ENCODE measurements at regions not wholly inside any gene's neighbourhood (a gene's known extent, or its start where the extent isn't known, plus 50 kb on each side); places are given as distances from the start of the nearest gene placed in this dataset.

GRCh38 chr11:112620621-112621394, 340.4 kb upstream of the NCAM1 start:
- TF ChIP-seq, protein P1, sequence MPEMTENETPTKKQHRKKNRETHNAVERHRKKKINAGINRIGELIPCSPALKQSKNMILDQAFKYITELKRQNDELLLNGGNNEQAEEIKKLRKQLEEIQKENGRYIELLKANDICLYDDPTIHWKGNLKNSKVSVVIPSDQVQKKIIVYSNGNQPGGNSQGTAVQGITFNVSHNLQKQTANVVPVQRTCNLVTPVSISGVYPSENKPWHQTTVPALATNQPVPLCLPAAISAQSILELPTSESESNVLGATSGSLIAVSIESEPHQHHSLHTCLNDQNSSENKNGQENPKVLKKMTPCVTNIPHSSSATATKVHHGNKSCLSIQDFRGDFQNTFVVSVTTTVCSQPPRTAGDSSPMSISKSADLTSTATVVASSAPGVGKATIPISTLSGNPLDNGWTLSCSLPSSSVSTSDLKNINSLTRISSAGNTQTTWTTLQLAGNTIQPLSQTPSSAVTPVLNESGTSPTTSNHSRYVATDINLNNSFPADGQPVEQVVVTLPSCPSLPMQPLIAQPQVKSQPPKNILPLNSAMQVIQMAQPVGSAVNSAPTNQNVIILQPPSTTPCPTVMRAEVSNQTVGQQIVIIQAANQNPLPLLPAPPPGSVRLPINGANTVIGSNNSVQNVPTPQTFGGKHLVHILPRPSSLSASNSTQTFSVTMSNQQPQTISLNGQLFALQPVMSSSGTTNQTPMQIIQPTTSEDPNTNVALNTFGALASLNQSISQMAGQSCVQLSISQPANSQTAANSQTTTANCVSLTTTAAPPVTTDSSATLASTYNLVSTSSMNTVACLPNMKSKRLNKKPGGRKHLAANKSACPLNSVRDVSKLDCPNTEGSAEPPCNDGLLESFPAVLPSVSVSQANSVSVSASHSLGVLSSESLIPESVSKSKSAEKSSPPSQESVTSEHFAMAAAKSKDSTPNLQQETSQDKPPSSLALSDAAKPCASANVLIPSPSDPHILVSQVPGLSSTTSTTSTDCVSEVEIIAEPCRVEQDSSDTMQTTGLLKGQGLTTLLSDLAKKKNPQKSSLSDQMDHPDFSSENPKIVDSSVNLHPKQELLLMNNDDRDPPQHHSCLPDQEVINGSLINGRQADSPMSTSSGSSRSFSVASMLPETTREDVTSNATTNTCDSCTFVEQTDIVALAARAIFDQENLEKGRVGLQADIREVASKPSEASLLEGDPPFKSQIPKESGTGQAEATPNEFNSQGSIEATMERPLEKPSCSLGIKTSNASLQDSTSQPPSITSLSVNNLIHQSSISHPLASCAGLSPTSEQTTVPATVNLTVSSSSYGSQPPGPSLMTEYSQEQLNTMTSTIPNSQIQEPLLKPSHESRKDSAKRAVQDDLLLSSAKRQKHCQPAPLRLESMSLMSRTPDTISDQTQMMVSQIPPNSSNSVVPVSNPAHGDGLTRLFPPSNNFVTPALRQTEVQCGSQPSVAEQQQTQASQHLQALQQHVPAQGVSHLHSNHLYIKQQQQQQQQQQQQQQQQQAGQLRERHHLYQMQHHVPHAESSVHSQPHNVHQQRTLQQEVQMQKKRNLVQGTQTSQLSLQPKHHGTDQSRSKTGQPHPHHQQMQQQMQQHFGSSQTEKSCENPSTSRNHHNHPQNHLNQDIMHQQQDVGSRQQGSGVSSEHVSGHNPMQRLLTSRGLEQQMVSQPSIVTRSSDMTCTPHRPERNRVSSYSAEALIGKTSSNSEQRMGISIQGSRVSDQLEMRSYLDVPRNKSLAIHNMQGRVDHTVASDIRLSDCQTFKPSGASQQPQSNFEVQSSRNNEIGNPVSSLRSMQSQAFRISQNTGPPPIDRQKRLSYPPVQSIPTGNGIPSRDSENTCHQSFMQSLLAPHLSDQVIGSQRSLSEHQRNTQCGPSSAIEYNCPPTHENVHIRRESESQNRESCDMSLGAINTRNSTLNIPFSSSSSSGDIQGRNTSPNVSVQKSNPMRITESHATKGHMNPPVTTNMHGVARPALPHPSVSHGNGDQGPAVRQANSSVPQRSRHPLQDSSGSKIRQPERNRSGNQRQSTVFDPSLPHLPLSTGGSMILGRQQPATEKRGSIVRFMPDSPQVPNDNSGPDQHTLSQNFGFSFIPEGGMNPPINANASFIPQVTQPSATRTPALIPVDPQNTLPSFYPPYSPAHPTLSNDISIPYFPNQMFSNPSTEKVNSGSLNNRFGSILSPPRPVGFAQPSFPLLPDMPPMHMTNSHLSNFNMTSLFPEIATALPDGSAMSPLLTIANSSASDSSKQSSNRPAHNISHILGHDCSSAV (CRISPR knock-in tag; IDR thresholded peaks at IDR 0.05; ENCODE audit: borderline replicate concordance): no peak
- TF ChIP-seq SMAD1 (CRISPR knock-in tag; IDR thresholded peaks at IDR 0.05; ENCODE audit: borderline replicate concordance, low read depth): no peak
- no peak for TF ChIP-seq ZNF777 (CRISPR knock-in tag; IDR thresholded peaks at IDR 0.05)
- no peak for TF ChIP-seq TFAP4 (IDR thresholded peaks at IDR 0.05; ENCODE audit: borderline replicate concordance, low read depth)
- TF ChIP-seq SMC3 (IDR thresholded peaks at IDR 0.05; ENCODE audit: low read length): no peak
- no peak for TF ChIP-seq NR2C2 (CRISPR knock-in tag; IDR thresholded peaks at IDR 0.05; ENCODE audit: borderline replicate concordance)
- no peak for TF ChIP-seq MAFK (conservative IDR thresholded peaks at IDR 0.05 in 1 of 2, IDR thresholded peaks at IDR 0.05 in 1 of 2; ENCODE audit: low read length in 2 of 2)
- TF ChIP-seq, protein P2, sequence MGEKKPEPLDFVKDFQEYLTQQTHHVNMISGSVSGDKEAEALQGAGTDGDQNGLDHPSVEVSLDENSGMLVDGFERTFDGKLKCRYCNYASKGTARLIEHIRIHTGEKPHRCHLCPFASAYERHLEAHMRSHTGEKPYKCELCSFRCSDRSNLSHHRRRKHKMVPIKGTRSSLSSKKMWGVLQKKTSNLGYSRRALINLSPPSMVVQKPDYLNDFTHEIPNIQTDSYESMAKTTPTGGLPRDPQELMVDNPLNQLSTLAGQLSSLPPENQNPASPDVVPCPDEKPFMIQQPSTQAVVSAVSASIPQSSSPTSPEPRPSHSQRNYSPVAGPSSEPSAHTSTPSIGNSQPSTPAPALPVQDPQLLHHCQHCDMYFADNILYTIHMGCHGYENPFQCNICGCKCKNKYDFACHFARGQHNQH (CRISPR knock-in tag; IDR thresholded peaks at IDR 0.05): no peak
- TF ChIP-seq, protein P3, sequence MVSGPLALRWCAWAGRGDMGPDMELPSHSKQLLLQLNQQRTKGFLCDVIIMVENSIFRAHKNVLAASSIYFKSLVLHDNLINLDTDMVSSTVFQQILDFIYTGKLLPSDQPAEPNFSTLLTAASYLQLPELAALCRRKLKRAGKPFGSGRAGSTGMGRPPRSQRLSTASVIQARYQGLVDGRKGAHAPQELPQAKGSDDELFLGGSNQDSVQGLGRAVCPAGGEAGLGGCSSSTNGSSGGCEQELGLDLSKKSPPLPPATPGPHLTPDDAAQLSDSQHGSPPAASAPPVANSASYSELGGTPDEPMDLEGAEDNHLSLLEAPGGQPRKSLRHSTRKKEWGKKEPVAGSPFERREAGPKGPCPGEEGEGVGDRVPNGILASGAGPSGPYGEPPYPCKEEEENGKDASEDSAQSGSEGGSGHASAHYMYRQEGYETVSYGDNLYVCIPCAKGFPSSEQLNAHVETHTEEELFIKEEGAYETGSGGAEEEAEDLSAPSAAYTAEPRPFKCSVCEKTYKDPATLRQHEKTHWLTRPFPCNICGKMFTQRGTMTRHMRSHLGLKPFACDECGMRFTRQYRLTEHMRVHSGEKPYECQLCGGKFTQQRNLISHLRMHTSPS (CRISPR knock-in tag; IDR thresholded peaks at IDR 0.05; ENCODE audit: low read depth): no peak
- TF ChIP-seq RNF2 (conservative IDR thresholded peaks at IDR 0.05; ENCODE audit: low read depth): no peak
- TF ChIP-seq RXRA (CRISPR knock-in tag; IDR thresholded peaks at IDR 0.05): no peak

Measured in HepG2 (cell line).